ENCODE measurements at regions not wholly inside any gene's neighbourhood (a gene's known extent, or its start where the extent isn't known, plus 50 kb on each side); places are given as distances from the start of the nearest gene placed in this dataset.

GRCh38 chr2:65729246-65729645 lies 296.8 kb upstream of the SPRED2 start:
- Histone ChIP-seq H2AFZ (no peak overlapping the region), H3K4me1 (ENCODE audit: insufficient read depth) (no peaks in the 10 kb centered on the region), H3K9me3 (ENCODE audit: low read depth) (peaks cover 5% of the 10 kb centered on the region), H3K27ac (no peak overlapping the region), H4K20me1 (ENCODE audit: insufficient read depth, poor library complexity, severe bottlenecking) (no peaks in the 10 kb centered on the region), H3K36me3 (replicated peaks; ENCODE audit: insufficient read depth, low read depth) (no peaks in the 10 kb centered on the region), H3K27me3 (no peaks in the 10 kb centered on the region), H3K9me2 (replicated peaks; ENCODE audit: insufficient read depth) (no peaks in the 10 kb centered on the region), H3K4me3 (no peak overlapping the region), H3K79me2 (no peaks in the 10 kb centered on the region), H3K4me2 (no peak overlapping the region)
- TF ChIP-seq EZH2 (IDR thresholded peaks at IDR 0.05; ENCODE audit: borderline replicate concordance) (no peak), EZH2phosphoT487 (IDR thresholded peaks at IDR 0.05; ENCODE audit: low read depth, severe bottlenecking, unreplicated experiment) (no peak), CTCF (IDR thresholded peaks at IDR 0.05; ENCODE audit: poor library complexity) (no peak)
- no peak for DNase-seq (ENCODE audit: low spot score)
- 76% methylated on average over 5 of the region's 5 CpGs for WGBS (ENCODE audit: low lambda C conversion rate, missing lambda C conversion rate)

- H3K27ac ChIP-seq: no peak overlapping the region
- WGBS (ENCODE audit: low lambda C conversion rate, missing lambda C conversion rate): 88% methylated on average over 5 of the region's 5 CpGs
- H3K27me3 ChIP-seq: no peaks in the 10 kb centered on the region
- H3K79me2 ChIP-seq: no peaks in the 10 kb centered on the region
- TF ChIP-seq EZH2phosphoT487 (IDR thresholded peaks at IDR 0.05; ENCODE audit: low read depth, severe bottlenecking, unreplicated experiment) (no peak), EZH2 (IDR thresholded peaks at IDR 0.05; ENCODE audit: borderline replicate concordance) (no peak), CTCF (IDR thresholded peaks at IDR 0.05; ENCODE audit: poor library complexity) (no peak)
- no peak overlapping the region for H2AFZ ChIP-seq
- no peaks in the 10 kb centered on the region for H4K20me1 ChIP-seq (ENCODE audit: insufficient read depth, poor library complexity, severe bottlenecking)
- H3K4me1 ChIP-seq (ENCODE audit: insufficient read depth): no peaks in the 10 kb centered on the region
- peaks cover 5% of the 10 kb centered on the region for H3K9me3 ChIP-seq (ENCODE audit: low read depth)
- H3K4me3 ChIP-seq: no peak overlapping the region
- no peaks in the 10 kb centered on the region for H3K36me3 ChIP-seq (replicated peaks; ENCODE audit: insufficient read depth, low read depth)
- DNase-seq (ENCODE audit: low spot score): no peak
- H3K4me2 ChIP-seq: no peak overlapping the region
- H3K9me2 ChIP-seq (replicated peaks; ENCODE audit: insufficient read depth): no peaks in the 10 kb centered on the region
Measured at GRCh38 chr2:65728477-65729180, 296.2 kb upstream of the SPRED2 start.

- peaks cover 5% of the 10 kb centered on the region for H3K9me3 ChIP-seq (ENCODE audit: low read depth)
- no peak overlapping the region for H2AFZ ChIP-seq
- DNase-seq (ENCODE audit: low spot score): no peak
- H3K27me3 ChIP-seq: no peaks in the 10 kb centered on the region
- H3K4me2 ChIP-seq: no peak overlapping the region
- H3K9me2 ChIP-seq (replicated peaks; ENCODE audit: insufficient read depth): no peaks in the 10 kb centered on the region
- no peaks in the 10 kb centered on the region for H4K20me1 ChIP-seq (ENCODE audit: insufficient read depth, poor library complexity, severe bottlenecking)
- TF ChIP-seq CTCF (IDR thresholded peaks at IDR 0.05; ENCODE audit: poor library complexity): no peak
- TF ChIP-seq EZH2phosphoT487 (IDR thresholded peaks at IDR 0.05; ENCODE audit: low read depth, severe bottlenecking, unreplicated experiment): no peak
- TF ChIP-seq EZH2 (IDR thresholded peaks at IDR 0.05; ENCODE audit: borderline replicate concordance): no peak
- H3K27ac ChIP-seq: no peak overlapping the region
- no peak overlapping the region for H3K4me3 ChIP-seq
- H3K4me1 ChIP-seq (ENCODE audit: insufficient read depth): no peaks in the 10 kb centered on the region
- WGBS (ENCODE audit: low lambda C conversion rate, missing lambda C conversion rate): 92% methylated on average over 3 of the region's 3 CpGs
- H3K79me2 ChIP-seq: no peaks in the 10 kb centered on the region
- no peaks in the 10 kb centered on the region for H3K36me3 ChIP-seq (replicated peaks; ENCODE audit: insufficient read depth, low read depth)
Measured at GRCh38 chr2:65727816-65728215, 295.4 kb upstream of the SPRED2 start.
